ENCODE measurements at regions not wholly inside any gene's neighbourhood (a gene's known extent, or its start where the extent isn't known, plus 50 kb on each side); places are given as distances from the start of the nearest gene placed in this dataset.
A peak's percentile ranks its signal among the peaks of the same experiment; 100 is the strongest.

GRCh38 chr12:91603060-91603459, 420.4 kb upstream of the DCN start:
- Histone ChIP-seq H3K4me2 (ENCODE audit: low read depth, low read length) (no peak overlapping the region), H3K9me2 (replicated peaks; ENCODE audit: insufficient read depth, low read length) (no peaks in the 10 kb centered on the region), H3K36me3 (replicated peaks; ENCODE audit: insufficient read depth, low read length) (no peaks in the 10 kb centered on the region), H2AFZ (ENCODE audit: low read length) (no peak overlapping the region), H3F3A (ENCODE audit: insufficient read depth, low read length) (no peaks in the 10 kb centered on the region), H4K20me1 (ENCODE audit: insufficient read depth, low read length) (no peaks in the 10 kb centered on the region), H3K9ac (ENCODE audit: low read length) (no peak overlapping the region), H3K9me3 (replicated peaks; ENCODE audit: insufficient read depth, low read length) (no peaks in the 10 kb centered on the region), H3K79me2 (ENCODE audit: low read length) (no peaks in the 10 kb centered on the region), H3K27ac (ENCODE audit: low read length) (no peak overlapping the region), H3K4me3 (ENCODE audit: low read length) (no peak overlapping the region), H3K4me1 (ENCODE audit: low read length) (no peaks in the 10 kb centered on the region), H3K27me3 (replicated peaks; ENCODE audit: insufficient read depth, low read length) (no peaks in the 10 kb centered on the region)
- DNase-seq: no peak
- TF ChIP-seq CTCF (IDR thresholded peaks at IDR 0.05; ENCODE audit: low read length) (no peak), EZH2 (optimal IDR thresholded peaks at IDR 0.05; ENCODE audit: low read depth, low read length) (no peak)

GRCh38 chr12:91601054-91601453, 418.4 kb upstream of the DCN start:
- no peaks in the 10 kb centered on the region for H3K9me2 ChIP-seq (replicated peaks; ENCODE audit: insufficient read depth, low read length)
- H3K9me3 ChIP-seq (replicated peaks; ENCODE audit: insufficient read depth, low read length): no peaks in the 10 kb centered on the region
- H3K36me3 ChIP-seq (replicated peaks; ENCODE audit: insufficient read depth, low read length): no peaks in the 10 kb centered on the region
- H2AFZ ChIP-seq (ENCODE audit: low read length): no peak overlapping the region
- H4K20me1 ChIP-seq (ENCODE audit: insufficient read depth, low read length): no peaks in the 10 kb centered on the region
- no peak overlapping the region for H3K4me2 ChIP-seq (ENCODE audit: low read depth, low read length)
- no peak for DNase-seq
- H3K27me3 ChIP-seq (replicated peaks; ENCODE audit: insufficient read depth, low read length): no peaks in the 10 kb centered on the region
- TF ChIP-seq EZH2 (optimal IDR thresholded peaks at IDR 0.05; ENCODE audit: low read depth, low read length) (no peak), CTCF (IDR thresholded peaks at IDR 0.05; ENCODE audit: low read length) (no peak), EZH2phosphoT487 (IDR thresholded peaks at IDR 0.05; ENCODE audit: low read length) (no peak)
- H3K9ac ChIP-seq (ENCODE audit: low read length): no peak overlapping the region
- no peaks in the 10 kb centered on the region for H3K4me1 ChIP-seq (ENCODE audit: low read length)
- no peak overlapping the region for H3K4me3 ChIP-seq (ENCODE audit: low read length)
- H3K27ac ChIP-seq (ENCODE audit: low read length): no peak overlapping the region
- H3K79me2 ChIP-seq (ENCODE audit: low read length): no peaks in the 10 kb centered on the region
- H3F3A ChIP-seq (ENCODE audit: insufficient read depth, low read length): no peaks in the 10 kb centered on the region

- H3K9me3 ChIP-seq (replicated peaks; ENCODE audit: insufficient read depth, low read length): no peaks in the 10 kb centered on the region
- TF ChIP-seq EZH2phosphoT487 (IDR thresholded peaks at IDR 0.05; ENCODE audit: low read length) (no peak), EZH2 (optimal IDR thresholded peaks at IDR 0.05; ENCODE audit: low read depth, low read length) (no peak), CTCF (IDR thresholded peaks at IDR 0.05; ENCODE audit: low read length) (no peak)
- no peak overlapping the region for H3K27ac ChIP-seq (ENCODE audit: low read length)
- H2AFZ ChIP-seq (ENCODE audit: low read length): no peak overlapping the region
- no peak overlapping the region for H3K4me3 ChIP-seq (ENCODE audit: low read length)
- H3F3A ChIP-seq (ENCODE audit: insufficient read depth, low read length): 0 out of 2 replicates have a peak, but pooled peaks cover 2% of the 10 kb centered on the region
- H4K20me1 ChIP-seq (ENCODE audit: insufficient read depth, low read length): no peaks in the 10 kb centered on the region
- no peaks in the 10 kb centered on the region for H3K36me3 ChIP-seq (replicated peaks; ENCODE audit: insufficient read depth, low read length)
- no peaks in the 10 kb centered on the region for H3K9me2 ChIP-seq (replicated peaks; ENCODE audit: insufficient read depth, low read length)
- no peaks in the 10 kb centered on the region for H3K79me2 ChIP-seq (ENCODE audit: low read length)
- H3K9ac ChIP-seq (ENCODE audit: low read length): no peak overlapping the region
- H3K4me1 ChIP-seq (ENCODE audit: low read length): no peaks in the 10 kb centered on the region
- no peaks in the 10 kb centered on the region for H3K27me3 ChIP-seq (replicated peaks; ENCODE audit: insufficient read depth, low read length)
- peak; percentile 52 for DNase-seq
- 0 out of 2 replicates have a peak overlapping the region, but pooled peaks have one; percentile 2 for H3K4me2 ChIP-seq (ENCODE audit: low read depth, low read length)
Observed at GRCh38 chr12:91594715-91595114, 412.1 kb upstream of the DCN start.
